ENCODE measurements at regions not wholly inside any gene's neighbourhood (a gene's known extent, or its start where the extent isn't known, plus 50 kb on each side); places are given as distances from the start of the nearest gene placed in this dataset.
A peak's percentile ranks its signal among the peaks of the same experiment; 100 is the strongest.

DNA sequence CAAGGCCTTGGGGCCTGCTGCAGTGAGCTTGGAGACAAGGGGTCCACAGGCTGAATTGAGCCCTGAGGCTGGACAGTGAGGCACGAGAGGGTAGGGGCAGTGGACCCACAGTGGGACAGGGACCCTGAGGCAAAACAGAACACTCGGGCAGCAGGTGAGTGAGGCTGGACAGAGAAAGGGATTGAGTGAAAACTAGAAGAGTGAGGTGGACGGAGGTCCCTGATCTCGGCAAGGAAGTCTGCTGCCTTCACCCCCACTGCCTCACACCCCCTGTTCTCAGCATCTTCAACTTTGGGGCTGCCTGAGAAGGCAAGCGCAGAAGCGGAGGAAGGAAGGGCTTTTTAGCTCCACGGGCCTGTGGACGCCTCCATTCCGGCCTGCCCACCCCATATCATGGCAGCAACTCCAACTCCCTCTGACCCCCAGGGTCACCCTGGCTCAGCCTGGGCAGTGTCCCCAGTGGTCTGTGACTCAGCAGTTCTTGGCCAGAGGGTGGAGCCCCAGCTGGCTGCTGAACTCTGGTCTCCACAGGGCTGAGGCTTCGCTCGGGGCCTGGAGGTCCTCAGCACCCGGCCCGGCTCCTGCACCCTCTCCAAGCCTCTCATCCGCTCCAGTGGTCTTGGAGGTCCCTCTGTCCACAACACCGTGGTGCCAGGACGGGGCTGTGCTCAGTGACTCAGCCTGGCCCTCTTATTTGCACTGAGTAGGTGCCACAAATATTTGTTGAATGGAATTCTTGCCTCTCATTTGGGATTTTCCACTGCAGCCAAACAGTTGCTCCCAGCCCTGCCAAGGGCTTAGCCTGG is 60.0 kb upstream of the EPS8L3 start (continued):
- TF ChIP-seq, protein P1, sequence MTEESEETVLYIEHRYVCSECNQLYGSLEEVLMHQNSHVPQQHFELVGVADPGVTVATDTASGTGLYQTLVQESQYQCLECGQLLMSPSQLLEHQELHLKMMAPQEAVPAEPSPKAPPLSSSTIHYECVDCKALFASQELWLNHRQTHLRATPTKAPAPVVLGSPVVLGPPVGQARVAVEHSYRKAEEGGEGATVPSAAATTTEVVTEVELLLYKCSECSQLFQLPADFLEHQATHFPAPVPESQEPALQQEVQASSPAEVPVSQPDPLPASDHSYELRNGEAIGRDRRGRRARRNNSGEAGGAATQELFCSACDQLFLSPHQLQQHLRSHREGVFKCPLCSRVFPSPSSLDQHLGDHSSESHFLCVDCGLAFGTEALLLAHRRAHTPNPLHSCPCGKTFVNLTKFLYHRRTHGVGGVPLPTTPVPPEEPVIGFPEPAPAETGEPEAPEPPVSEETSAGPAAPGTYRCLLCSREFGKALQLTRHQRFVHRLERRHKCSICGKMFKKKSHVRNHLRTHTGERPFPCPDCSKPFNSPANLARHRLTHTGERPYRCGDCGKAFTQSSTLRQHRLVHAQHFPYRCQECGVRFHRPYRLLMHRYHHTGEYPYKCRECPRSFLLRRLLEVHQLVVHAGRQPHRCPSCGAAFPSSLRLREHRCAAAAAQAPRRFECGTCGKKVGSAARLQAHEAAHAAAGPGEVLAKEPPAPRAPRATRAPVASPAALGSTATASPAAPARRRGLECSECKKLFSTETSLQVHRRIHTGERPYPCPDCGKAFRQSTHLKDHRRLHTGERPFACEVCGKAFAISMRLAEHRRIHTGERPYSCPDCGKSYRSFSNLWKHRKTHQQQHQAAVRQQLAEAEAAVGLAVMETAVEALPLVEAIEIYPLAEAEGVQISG (CRISPR knock-in tag; IDR thresholded peaks at IDR 0.05): peak; percentile 51
- TF ChIP-seq POLR2G (IDR thresholded peaks at IDR 0.05; ENCODE audit: low read depth, low read length) (peak; percentile 82), EED (CRISPR knock-in tag; IDR thresholded peaks at IDR 0.05) (no peak; the same call in 1 of the 2 replicates), ZNF30 (CRISPR knock-in tag; IDR thresholded peaks at IDR 0.05) (no peak), NR2F1 (CRISPR knock-in tag; IDR thresholded peaks at IDR 0.05) (peak; percentile 87 to 91), MTA1 (CRISPR knock-in tag; IDR thresholded peaks at IDR 0.05; ENCODE audit: borderline replicate concordance) (no peak; the same call in 1 of the 2 replicates), PITX1 (CRISPR knock-in tag; IDR thresholded peaks at IDR 0.05) (peak; percentile 64), ZKSCAN1 (IDR thresholded peaks at IDR 0.05; ENCODE audit: low read length) (peak; percentile 85), POLR2AphosphoS5 (IDR thresholded peaks at IDR 0.05; ENCODE audit: low read depth, low read length) (peak; percentile 43; the same call in 1 of the 2 replicates), MIER3 (CRISPR knock-in tag; IDR thresholded peaks at IDR 0.05; ENCODE audit: borderline replicate concordance) (peak; percentile 48; the same call in 1 of the 2 replicates), MED13 (CRISPR knock-in tag; IDR thresholded peaks at IDR 0.05) (no peak)
- TF ChIP-seq, protein P2, sequence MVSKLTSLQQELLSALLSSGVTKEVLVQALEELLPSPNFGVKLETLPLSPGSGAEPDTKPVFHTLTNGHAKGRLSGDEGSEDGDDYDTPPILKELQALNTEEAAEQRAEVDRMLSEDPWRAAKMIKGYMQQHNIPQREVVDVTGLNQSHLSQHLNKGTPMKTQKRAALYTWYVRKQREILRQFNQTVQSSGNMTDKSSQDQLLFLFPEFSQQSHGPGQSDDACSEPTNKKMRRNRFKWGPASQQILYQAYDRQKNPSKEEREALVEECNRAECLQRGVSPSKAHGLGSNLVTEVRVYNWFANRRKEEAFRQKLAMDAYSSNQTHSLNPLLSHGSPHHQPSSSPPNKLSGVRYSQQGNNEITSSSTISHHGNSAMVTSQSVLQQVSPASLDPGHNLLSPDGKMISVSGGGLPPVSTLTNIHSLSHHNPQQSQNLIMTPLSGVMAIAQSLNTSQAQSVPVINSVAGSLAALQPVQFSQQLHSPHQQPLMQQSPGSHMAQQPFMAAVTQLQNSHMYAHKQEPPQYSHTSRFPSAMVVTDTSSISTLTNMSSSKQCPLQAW (CRISPR knock-in tag; IDR thresholded peaks at IDR 0.05): peak; percentile 72
- TF ChIP-seq, protein P3, sequence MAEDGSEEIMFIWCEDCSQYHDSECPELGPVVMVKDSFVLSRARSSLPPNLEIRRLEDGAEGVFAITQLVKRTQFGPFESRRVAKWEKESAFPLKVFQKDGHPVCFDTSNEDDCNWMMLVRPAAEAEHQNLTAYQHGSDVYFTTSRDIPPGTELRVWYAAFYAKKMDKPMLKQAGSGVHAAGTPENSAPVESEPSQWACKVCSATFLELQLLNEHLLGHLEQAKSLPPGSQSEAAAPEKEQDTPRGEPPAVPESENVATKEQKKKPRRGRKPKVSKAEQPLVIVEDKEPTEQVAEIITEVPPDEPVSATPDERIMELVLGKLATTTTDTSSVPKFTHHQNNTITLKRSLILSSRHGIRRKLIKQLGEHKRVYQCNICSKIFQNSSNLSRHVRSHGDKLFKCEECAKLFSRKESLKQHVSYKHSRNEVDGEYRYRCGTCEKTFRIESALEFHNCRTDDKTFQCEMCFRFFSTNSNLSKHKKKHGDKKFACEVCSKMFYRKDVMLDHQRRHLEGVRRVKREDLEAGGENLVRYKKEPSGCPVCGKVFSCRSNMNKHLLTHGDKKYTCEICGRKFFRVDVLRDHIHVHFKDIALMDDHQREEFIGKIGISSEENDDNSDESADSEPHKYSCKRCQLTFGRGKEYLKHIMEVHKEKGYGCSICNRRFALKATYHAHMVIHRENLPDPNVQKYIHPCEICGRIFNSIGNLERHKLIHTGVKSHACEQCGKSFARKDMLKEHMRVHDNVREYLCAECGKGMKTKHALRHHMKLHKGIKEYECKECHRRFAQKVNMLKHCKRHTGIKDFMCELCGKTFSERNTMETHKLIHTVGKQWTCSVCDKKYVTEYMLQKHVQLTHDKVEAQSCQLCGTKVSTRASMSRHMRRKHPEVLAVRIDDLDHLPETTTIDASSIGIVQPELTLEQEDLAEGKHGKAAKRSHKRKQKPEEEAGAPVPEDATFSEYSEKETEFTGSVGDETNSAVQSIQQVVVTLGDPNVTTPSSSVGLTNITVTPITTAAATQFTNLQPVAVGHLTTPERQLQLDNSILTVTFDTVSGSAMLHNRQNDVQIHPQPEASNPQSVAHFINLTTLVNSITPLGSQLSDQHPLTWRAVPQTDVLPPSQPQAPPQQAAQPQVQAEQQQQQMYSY (CRISPR knock-in tag; IDR thresholded peaks at IDR 0.05): peak; percentile 70; the same call in 1 of the 2 replicates
- TF ChIP-seq, protein P4, sequence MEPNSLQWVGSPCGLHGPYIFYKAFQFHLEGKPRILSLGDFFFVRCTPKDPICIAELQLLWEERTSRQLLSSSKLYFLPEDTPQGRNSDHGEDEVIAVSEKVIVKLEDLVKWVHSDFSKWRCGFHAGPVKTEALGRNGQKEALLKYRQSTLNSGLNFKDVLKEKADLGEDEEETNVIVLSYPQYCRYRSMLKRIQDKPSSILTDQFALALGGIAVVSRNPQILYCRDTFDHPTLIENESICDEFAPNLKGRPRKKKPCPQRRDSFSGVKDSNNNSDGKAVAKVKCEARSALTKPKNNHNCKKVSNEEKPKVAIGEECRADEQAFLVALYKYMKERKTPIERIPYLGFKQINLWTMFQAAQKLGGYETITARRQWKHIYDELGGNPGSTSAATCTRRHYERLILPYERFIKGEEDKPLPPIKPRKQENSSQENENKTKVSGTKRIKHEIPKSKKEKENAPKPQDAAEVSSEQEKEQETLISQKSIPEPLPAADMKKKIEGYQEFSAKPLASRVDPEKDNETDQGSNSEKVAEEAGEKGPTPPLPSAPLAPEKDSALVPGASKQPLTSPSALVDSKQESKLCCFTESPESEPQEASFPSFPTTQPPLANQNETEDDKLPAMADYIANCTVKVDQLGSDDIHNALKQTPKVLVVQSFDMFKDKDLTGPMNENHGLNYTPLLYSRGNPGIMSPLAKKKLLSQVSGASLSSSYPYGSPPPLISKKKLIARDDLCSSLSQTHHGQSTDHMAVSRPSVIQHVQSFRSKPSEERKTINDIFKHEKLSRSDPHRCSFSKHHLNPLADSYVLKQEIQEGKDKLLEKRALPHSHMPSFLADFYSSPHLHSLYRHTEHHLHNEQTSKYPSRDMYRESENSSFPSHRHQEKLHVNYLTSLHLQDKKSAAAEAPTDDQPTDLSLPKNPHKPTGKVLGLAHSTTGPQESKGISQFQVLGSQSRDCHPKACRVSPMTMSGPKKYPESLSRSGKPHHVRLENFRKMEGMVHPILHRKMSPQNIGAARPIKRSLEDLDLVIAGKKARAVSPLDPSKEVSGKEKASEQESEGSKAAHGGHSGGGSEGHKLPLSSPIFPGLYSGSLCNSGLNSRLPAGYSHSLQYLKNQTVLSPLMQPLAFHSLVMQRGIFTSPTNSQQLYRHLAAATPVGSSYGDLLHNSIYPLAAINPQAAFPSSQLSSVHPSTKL (CRISPR knock-in tag; IDR thresholded peaks at IDR 0.05): peak; percentile 71; the same call in 1 of the 2 replicates
